Gastroesophageal sphincter (tissue), 4 donors: ENCODE measurements at regions not wholly inside any gene's neighbourhood (a gene's known extent, or its start where the extent isn't known, plus 50 kb on each side); places are given as distances from the start of the nearest gene placed in this dataset.

ENCODE experiments used
- ATAC-seq: fragments of 150-250 bp; one replicate; pipeline ENCODE4 v1.9.1; 2016; ENCODE audit warnings: mild to moderate bottlenecking, moderate library complexity
- H3K27ac ChIP-seq, 4 donors: fragments of 200-600 bp; sonication (generic) in 3 of 4; 1 replicate in 3 of 4; 2 replicates in 1 of 4; pipeline ENCODE4 v1.5.1; 2016 to 2019
- H3K27me3 ChIP-seq: fragments of 200-600 bp; sonication (generic); one replicate; pipeline ENCODE4 v1.5.1; 2019
- H3K36me3 ChIP-seq, 2 donors: fragments of 200-600 bp; sonication (generic); one replicate each; pipeline ENCODE4 v1.5.1; 2019; ENCODE audit warnings: control low read depth in 1 of 2
- H3K4me1 ChIP-seq, 3 donors: fragments of 200-600 bp; sonication (generic); 1 replicate in 2 of 3; 2 replicates in 1 of 3; pipeline ENCODE4 v1.5.1; 2016 to 2019; ENCODE audit warnings: control low read depth in 2 of 3
- H3K4me3 ChIP-seq, 2 donors: fragments of 200-600 bp; sonication (generic); one replicate each; pipeline ENCODE4 v1.5.1; 2019; ENCODE audit warnings: mild to moderate bottlenecking in 1 of 2, moderate library complexity in 1 of 2
- H3K9me3 ChIP-seq, 3 donors: fragments of 200-600 bp; sonication (generic); one replicate each; pipeline ENCODE4 v1.5.1; 2017 to 2019; ENCODE audit warnings: control low read depth in 2 of 3
- CTCF ChIP-seq, 4 experiments: fragments of 200-600 bp in 2 of 4; fragments of 450-650 bp in 2 of 4; sonication (generic) in 1 of 4; IDR thresholded peaks; one replicate each; pipeline ENCODE4 v1.5.1; 2017 to 2019; ENCODE audit warnings: antibody characterized with exemption in 4 of 4, mild to moderate bottlenecking in 2 of 4, moderate library complexity in 2 of 4
- EP300 ChIP-seq: sonication (generic); formaldehyde crosslinking; IDR thresholded peaks from one replicate; pipeline ENCODE4 v1.6.1; 2017; ENCODE audit warnings: antibody characterized with exemption, mild to moderate bottlenecking
- POLR2A ChIP-seq, 2 donors: fragments of 450-650 bp; IDR thresholded peaks; one replicate each; pipeline ENCODE4 v1.6.1; 2017; ENCODE audit warnings: antibody characterized with exemption in 2 of 2, mild to moderate bottlenecking in 2 of 2, moderate library complexity in 1 of 2
- POLR2AphosphoS5 ChIP-seq: sonication (generic); formaldehyde crosslinking; IDR thresholded peaks from one replicate; pipeline ENCODE4 v1.6.1; 2017; ENCODE audit warnings: antibody characterized with exemption
- WGBS, 2 donors: methylation state at CpG; one replicate each; pipeline ENCODE4 v1.1.5; 2018; ENCODE audit warnings: low coverage in 1 of 2; 5-methylcytosine and 5-hydroxymethylcytosine counted together

- H3K4me1 ChIP-seq, result no peaks in the 10 kb centered on the region
- H3K36me3 ChIP-seq, result no peaks in the 10 kb centered on the region
- H3K9me3 ChIP-seq, result peaks cover 0 to 3% (median 0%) of the 10 kb centered on the region in 3 donors
- no peak overlapping the region for H3K4me3 ChIP-seq
- no peak for ATAC-seq
- no peaks in the 10 kb centered on the region for H3K27me3 ChIP-seq
- H3K27ac ChIP-seq, result no peak overlapping the region
- TF ChIP-seq POLR2AphosphoS5, result no peak
- no peak for TF ChIP-seq EP300
- TF ChIP-seq POLR2A (IDR thresholded peaks at IDR 0.05), result no peak
- TF ChIP-seq CTCF (IDR thresholded peaks at IDR 0.05), result no peak
These were observed 161.4 kb upstream of the TFPI start for GRCh38 chr2:187715590-187715989.

- peaks cover 0 to 6% (median 0%) of the 10 kb centered on the region in 3 donors for H3K9me3 ChIP-seq
- TF ChIP-seq EP300 (no peak), POLR2A (IDR thresholded peaks at IDR 0.05) (no peak), CTCF (IDR thresholded peaks at IDR 0.05) (no peak), POLR2AphosphoS5 (no peak)
- no peaks in the 10 kb centered on the region for H3K27me3 ChIP-seq
- no peaks in the 10 kb centered on the region for H3K36me3 ChIP-seq
- no peak overlapping the region for H3K27ac ChIP-seq
- ATAC-seq, result no peak
- H3K4me3 ChIP-seq, result no peak overlapping the region
- H3K4me1 ChIP-seq, result no peaks in the 10 kb centered on the region
- WGBS, 2 donors, result 86 to 91% methylated on average over 3 of the region's 3 CpGs
These were observed 162.1 kb upstream of the TFPI start for GRCh38 chr2:187716301-187716700.

GRCh38 chr2:187718092-187718491 is 163.9 kb upstream of the TFPI start:
- Histone ChIP-seq H3K27me3 (no peaks in the 10 kb centered on the region), H3K36me3 (no peaks in the 10 kb centered on the region), H3K4me1 (no peaks in the 10 kb centered on the region), H3K27ac (no peak overlapping the region), H3K9me3 (peaks cover 0 to 6% (median 0%) of the 10 kb centered on the region in 3 donors), H3K4me3 (no peak overlapping the region)
- WGBS, 2 donors, result 75 to 86% methylated on average over 1 of the region's 1 CpG
- no peak for ATAC-seq
- TF ChIP-seq CTCF (IDR thresholded peaks at IDR 0.05), result no peak
- TF ChIP-seq POLR2A (IDR thresholded peaks at IDR 0.05), result no peak

- H3K36me3 ChIP-seq, result no peaks in the 10 kb centered on the region
- no peaks in the 10 kb centered on the region for H3K4me1 ChIP-seq
- no peaks in the 10 kb centered on the region for H3K27me3 ChIP-seq
- ATAC-seq, result no peak
- WGBS, 2 donors, result 66% methylated on average over 2 of the region's 2 CpGs; no CpG with 5 or more reads in 1 of the 2 donors
- H3K4me3 ChIP-seq, result no peak overlapping the region
- TF ChIP-seq CTCF (IDR thresholded peaks at IDR 0.05) (no peak), POLR2A (IDR thresholded peaks at IDR 0.05) (no peak), POLR2AphosphoS5 (no peak), EP300 (no peak)
- peaks cover 0 to 6% (median 0%) of the 10 kb centered on the region in 3 donors for H3K9me3 ChIP-seq
- no peak overlapping the region for H3K27ac ChIP-seq
These were observed 165.3 kb upstream of the TFPI start for GRCh38 chr2:187719510-187719909.

- H3K27me3 ChIP-seq, result no peaks in the 10 kb centered on the region
- TF ChIP-seq POLR2A (IDR thresholded peaks at IDR 0.05) (no peak), CTCF (IDR thresholded peaks at IDR 0.05) (no peak), POLR2AphosphoS5 (no peak), EP300 (no peak)
- no peak for ATAC-seq
- H3K4me3 ChIP-seq, result no peak overlapping the region
- no peak overlapping the region for H3K27ac ChIP-seq
- no peaks in the 10 kb centered on the region for H3K4me1 ChIP-seq
- H3K36me3 ChIP-seq, result no peaks in the 10 kb centered on the region
- H3K9me3 ChIP-seq, result no peaks in the 10 kb centered on the region
- 60 to 84% methylated on average over 1 to 2 of the region's 4 CpGs for WGBS, 2 donors
These were observed 194.7 kb upstream of the TFPI start for GRCh38 chr2:187748958-187749357.
